ENCODE measurements at regions not wholly inside any gene's neighbourhood (a gene's known extent, or its start where the extent isn't known, plus 50 kb on each side); places are given as distances from the start of the nearest gene placed in this dataset.

DNA sequence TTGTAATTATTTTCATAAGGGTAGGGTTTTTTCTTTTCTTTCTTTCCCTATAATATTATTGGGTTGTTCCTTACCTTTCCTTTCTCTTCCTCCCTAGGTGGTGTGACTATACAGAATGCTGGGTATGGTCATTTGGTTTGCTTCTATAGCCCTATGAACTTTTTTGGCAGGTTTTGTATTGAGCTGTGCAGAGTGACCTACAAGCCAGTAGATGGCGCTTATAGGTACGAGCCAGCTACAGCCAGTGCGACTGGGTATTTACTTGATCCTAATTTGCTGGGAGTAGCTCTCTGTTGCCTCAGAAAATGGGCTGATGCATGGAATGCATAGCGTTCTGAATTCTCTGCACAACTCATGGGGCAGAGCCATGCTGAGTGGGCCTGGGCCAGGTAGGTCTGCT lies 423.3 kb downstream of the MAGEE1 start:
- Histone ChIP-seq H3K9me3 (ENCODE audit: insufficient read depth, low read length) (peaks cover 23% of the 10 kb centered on the region; the same call in 1 of the 2 replicates), H3K4me1 (ENCODE audit: insufficient read depth, insufficient read length) (no peaks in the 10 kb centered on the region), H3K36me3 (ENCODE audit: insufficient read depth, insufficient read length, low read length) (no peaks in the 10 kb centered on the region), H3K9ac (ENCODE audit: insufficient read length, low read depth) (no peak overlapping the region), H3K27me3 (ENCODE audit: insufficient read depth, insufficient read length) (no peaks in the 10 kb centered on the region), H3K4me3 (ENCODE audit: insufficient read length, low read depth) (no peak overlapping the region)
- no peak for DNase-seq (ENCODE audit: low read depth, low spot score)
- TF ChIP-seq ZNF274 (IDR thresholded peaks at IDR 0.05; ENCODE audit: low read depth, low read length) (no peak), SUZ12 (IDR thresholded peaks at IDR 0.05; ENCODE audit: extremely low read depth, insufficient read depth, insufficient read length) (no peak), YY1 (IDR thresholded peaks at IDR 0.05; ENCODE audit: insufficient read depth, insufficient read length) (no peak)

DNA sequence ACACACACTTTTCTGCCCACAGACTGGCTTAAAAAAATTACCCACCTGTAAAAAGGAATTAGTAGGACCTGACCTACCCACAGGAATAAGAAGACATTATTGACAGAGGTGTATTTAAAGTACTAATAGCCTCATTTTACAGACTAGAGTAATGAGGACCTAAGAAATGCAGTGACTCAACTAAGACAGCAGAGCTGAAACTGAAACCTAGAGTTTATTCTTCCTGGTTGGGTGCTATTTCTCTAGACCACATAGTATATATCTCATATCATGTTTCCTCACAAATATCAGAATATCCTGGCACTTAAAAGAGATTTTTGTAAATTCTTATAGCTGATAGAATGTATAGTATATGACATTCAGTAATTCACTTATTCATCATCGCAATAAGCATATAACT lies 435.0 kb downstream of the MAGEE1 start:
- H3K27me3 ChIP-seq (ENCODE audit: insufficient read depth, insufficient read length): no peaks in the 10 kb centered on the region
- TF ChIP-seq SUZ12 (IDR thresholded peaks at IDR 0.05; ENCODE audit: extremely low read depth, insufficient read depth, insufficient read length) (no peak), ZNF274 (IDR thresholded peaks at IDR 0.05; ENCODE audit: low read depth, low read length) (no peak), YY1 (IDR thresholded peaks at IDR 0.05; ENCODE audit: insufficient read depth, insufficient read length) (no peak)
- H3K4me3 ChIP-seq (ENCODE audit: insufficient read length, low read depth): no peak overlapping the region
- H3K36me3 ChIP-seq (ENCODE audit: insufficient read depth, insufficient read length, low read length): no peaks in the 10 kb centered on the region
- H3K9me3 ChIP-seq (ENCODE audit: insufficient read depth, low read length): no peaks in the 10 kb centered on the region
- H3K9ac ChIP-seq (ENCODE audit: insufficient read length, low read depth): no peak overlapping the region
- no peak for DNase-seq (ENCODE audit: low read depth, low spot score)
- no peaks in the 10 kb centered on the region for H3K4me1 ChIP-seq (ENCODE audit: insufficient read depth, insufficient read length)

DNA sequence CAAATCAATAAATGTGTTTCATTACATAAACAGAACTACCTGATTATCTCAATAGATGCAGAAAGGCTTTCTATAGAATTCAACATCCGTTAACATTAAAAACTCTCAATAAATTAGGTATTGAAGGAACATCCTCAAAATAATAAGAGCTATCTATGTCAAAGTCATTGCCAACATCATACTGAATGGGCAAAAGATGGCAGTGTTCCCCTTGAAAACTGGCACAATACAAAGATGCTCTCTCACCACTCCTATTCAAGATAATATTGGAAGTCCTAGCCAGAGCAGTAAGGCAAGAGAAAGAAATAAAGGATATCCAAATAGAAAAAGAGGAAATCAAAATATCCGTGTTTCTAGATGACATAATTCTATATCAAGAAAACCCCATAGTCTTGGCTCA lies 466.4 kb downstream of the MAGEE1 start:
- Histone ChIP-seq H3K4me1 (ENCODE audit: insufficient read depth, insufficient read length) (no peaks in the 10 kb centered on the region), H3K36me3 (ENCODE audit: insufficient read depth, insufficient read length, low read length) (no peaks in the 10 kb centered on the region), H3K27me3 (ENCODE audit: insufficient read depth, insufficient read length) (no peaks in the 10 kb centered on the region), H3K4me3 (ENCODE audit: insufficient read length, low read depth) (no peak overlapping the region), H3K9ac (ENCODE audit: insufficient read length, low read depth) (no peak overlapping the region), H3K9me3 (ENCODE audit: insufficient read depth, low read length) (no peaks in the 10 kb centered on the region)
- TF ChIP-seq YY1 (IDR thresholded peaks at IDR 0.05; ENCODE audit: insufficient read depth, insufficient read length) (no peak), SUZ12 (IDR thresholded peaks at IDR 0.05; ENCODE audit: extremely low read depth, insufficient read depth, insufficient read length) (no peak)
- no peak for DNase-seq (ENCODE audit: low read depth, low spot score)

DNA sequence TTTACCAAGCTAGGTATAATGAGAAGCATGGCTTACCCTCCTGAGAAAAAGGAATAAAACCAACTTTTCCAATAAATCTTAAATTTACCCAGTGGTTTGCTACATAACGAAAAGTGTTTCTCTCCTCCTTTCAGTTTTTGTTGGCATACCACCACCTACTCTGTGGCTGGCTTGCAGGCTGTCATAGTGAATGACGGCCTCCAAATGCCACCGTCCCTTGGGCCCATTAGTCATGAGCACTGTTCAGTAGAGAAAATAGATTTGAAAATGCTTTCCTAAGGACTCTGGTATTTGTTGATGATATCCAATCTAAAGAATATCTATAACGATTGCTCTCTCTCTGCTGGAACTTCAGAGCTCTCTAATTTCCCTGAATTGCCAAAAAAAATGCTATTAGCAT lies 488.3 kb downstream of the MAGEE1 start:
- Histone ChIP-seq H3K9ac (ENCODE audit: insufficient read length, low read depth) (no peak overlapping the region), H3K27me3 (ENCODE audit: insufficient read depth, insufficient read length) (no peaks in the 10 kb centered on the region), H3K36me3 (ENCODE audit: insufficient read depth, insufficient read length, low read length) (no peaks in the 10 kb centered on the region), H3K9me3 (ENCODE audit: insufficient read depth, low read length) (no peaks in the 10 kb centered on the region), H3K4me1 (ENCODE audit: insufficient read depth, insufficient read length) (no peaks in the 10 kb centered on the region), H3K4me3 (ENCODE audit: insufficient read length, low read depth) (no peak overlapping the region)
- no peak for DNase-seq (ENCODE audit: low read depth, low spot score)
- no peak for TF ChIP-seq ZNF274 (IDR thresholded peaks at IDR 0.05; ENCODE audit: low read depth, low read length)
- no peak for TF ChIP-seq SUZ12 (IDR thresholded peaks at IDR 0.05; ENCODE audit: extremely low read depth, insufficient read depth, insufficient read length)
- TF ChIP-seq YY1 (IDR thresholded peaks at IDR 0.05; ENCODE audit: insufficient read depth, insufficient read length): no peak

DNA sequence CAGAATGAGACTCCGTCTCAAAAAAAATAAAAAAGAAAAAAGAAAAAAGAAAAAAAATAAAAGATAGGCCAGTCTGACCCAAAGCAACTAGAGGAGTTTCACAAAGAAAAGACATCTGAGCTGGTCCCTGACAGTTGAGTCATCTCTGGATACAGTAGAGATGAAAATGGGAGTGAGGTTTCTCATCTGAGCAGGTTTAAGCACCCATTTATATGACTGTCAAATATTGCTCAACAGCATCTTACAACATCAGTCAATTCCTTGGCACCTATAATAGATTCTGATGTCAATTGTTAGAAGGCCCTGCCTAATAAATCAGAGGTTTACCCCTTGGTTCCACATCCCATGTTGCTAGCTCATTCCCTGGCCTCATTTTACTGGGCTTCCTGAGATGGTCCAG lies 490.5 kb downstream of the MAGEE1 start:
- Histone ChIP-seq H3K9me3 (ENCODE audit: insufficient read depth, low read length) (no peaks in the 10 kb centered on the region), H3K9ac (ENCODE audit: insufficient read length, low read depth) (no peak overlapping the region), H3K4me3 (ENCODE audit: insufficient read length, low read depth) (no peak overlapping the region), H3K27me3 (ENCODE audit: insufficient read depth, insufficient read length) (no peaks in the 10 kb centered on the region), H3K4me1 (ENCODE audit: insufficient read depth, insufficient read length) (no peaks in the 10 kb centered on the region), H3K36me3 (ENCODE audit: insufficient read depth, insufficient read length, low read length) (no peaks in the 10 kb centered on the region)
- no peak for TF ChIP-seq YY1 (IDR thresholded peaks at IDR 0.05; ENCODE audit: insufficient read depth, insufficient read length)
- TF ChIP-seq SUZ12 (IDR thresholded peaks at IDR 0.05; ENCODE audit: extremely low read depth, insufficient read depth, insufficient read length): no peak
- no peak for TF ChIP-seq ZNF274 (IDR thresholded peaks at IDR 0.05; ENCODE audit: low read depth, low read length)
- DNase-seq (ENCODE audit: low read depth, low spot score): no peak

DNA sequence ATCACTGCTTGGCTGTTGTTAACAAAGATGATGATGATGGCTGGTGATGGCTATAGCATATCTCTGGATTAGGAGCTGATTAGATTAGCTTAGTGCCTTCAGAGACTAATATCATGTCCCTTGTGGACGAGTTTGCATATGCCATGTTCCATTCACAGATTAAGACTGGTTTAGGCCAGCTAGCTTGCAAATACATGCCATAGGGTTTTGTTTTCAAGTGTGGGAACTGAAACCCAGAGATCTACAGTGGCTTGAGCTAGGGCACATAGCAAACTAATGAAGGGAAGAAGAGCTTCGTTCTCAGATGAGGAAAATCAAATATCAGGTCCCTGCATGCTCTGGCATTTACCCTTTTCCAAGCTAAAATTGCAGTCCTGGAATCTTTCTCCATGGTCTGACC lies 492.3 kb downstream of the MAGEE1 start:
- DNase-seq (ENCODE audit: low read depth, low spot score): no peak
- Histone ChIP-seq H3K36me3 (ENCODE audit: insufficient read depth, insufficient read length, low read length) (no peaks in the 10 kb centered on the region), H3K4me1 (ENCODE audit: insufficient read depth, insufficient read length) (no peaks in the 10 kb centered on the region), H3K4me3 (ENCODE audit: insufficient read length, low read depth) (no peak overlapping the region), H3K27me3 (ENCODE audit: insufficient read depth, insufficient read length) (no peaks in the 10 kb centered on the region), H3K9me3 (ENCODE audit: insufficient read depth, low read length) (no peaks in the 10 kb centered on the region), H3K9ac (ENCODE audit: insufficient read length, low read depth) (no peak overlapping the region)
- TF ChIP-seq SUZ12 (IDR thresholded peaks at IDR 0.05; ENCODE audit: extremely low read depth, insufficient read depth, insufficient read length) (no peak), ZNF274 (IDR thresholded peaks at IDR 0.05; ENCODE audit: low read depth, low read length) (no peak), YY1 (IDR thresholded peaks at IDR 0.05; ENCODE audit: insufficient read depth, insufficient read length) (no peak)

DNA sequence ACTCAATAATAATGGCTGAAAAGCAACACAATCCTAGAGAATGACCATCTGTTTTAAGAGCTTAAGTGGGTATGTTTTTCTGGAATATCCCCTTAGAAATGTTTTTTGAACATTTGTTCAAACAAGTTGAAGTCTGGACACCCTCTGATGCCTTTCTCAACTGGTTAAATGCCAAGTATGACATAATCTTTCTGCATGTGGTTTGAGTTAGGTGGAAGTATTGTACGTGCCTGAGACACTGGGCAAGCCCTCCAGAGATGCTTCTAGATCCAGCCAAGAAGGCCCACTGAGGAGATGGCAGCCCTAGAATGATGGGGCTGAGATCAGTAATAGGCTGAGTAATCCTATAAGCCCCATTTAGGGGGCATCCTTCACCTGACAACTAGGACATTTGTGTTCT lies 493.1 kb downstream of the MAGEE1 start:
- Histone ChIP-seq H3K36me3 (ENCODE audit: insufficient read depth, insufficient read length, low read length) (no peaks in the 10 kb centered on the region), H3K4me3 (ENCODE audit: insufficient read length, low read depth) (no peak overlapping the region), H3K4me1 (ENCODE audit: insufficient read depth, insufficient read length) (no peaks in the 10 kb centered on the region), H3K9ac (ENCODE audit: insufficient read length, low read depth) (no peak overlapping the region), H3K9me3 (ENCODE audit: insufficient read depth, low read length) (no peaks in the 10 kb centered on the region), H3K27me3 (ENCODE audit: insufficient read depth, insufficient read length) (no peaks in the 10 kb centered on the region)
- TF ChIP-seq ZNF274 (IDR thresholded peaks at IDR 0.05; ENCODE audit: low read depth, low read length) (no peak), SUZ12 (IDR thresholded peaks at IDR 0.05; ENCODE audit: extremely low read depth, insufficient read depth, insufficient read length) (no peak), YY1 (IDR thresholded peaks at IDR 0.05; ENCODE audit: insufficient read depth, insufficient read length) (no peak)
- DNase-seq (ENCODE audit: low read depth, low spot score): no peak

DNA sequence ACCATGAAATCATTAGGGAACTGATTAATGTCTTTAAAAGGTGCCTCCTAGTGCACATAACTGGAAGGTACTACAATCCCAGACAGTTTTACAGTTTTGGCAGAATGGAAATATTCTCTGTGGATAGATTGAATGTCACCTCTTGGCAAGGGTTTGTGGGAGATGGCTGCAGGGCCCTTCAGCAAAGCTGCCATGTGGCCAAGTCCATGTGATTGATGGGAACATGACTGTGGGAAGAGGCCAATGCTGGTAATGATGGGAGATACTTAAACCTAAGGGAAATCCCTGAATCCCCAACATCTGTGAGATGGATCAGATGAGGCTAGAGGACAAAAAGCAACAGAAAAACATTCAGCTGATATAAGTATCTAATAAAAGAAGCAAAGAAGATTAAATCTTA lies 493.7 kb downstream of the MAGEE1 start:
- H3K4me3 ChIP-seq (ENCODE audit: insufficient read length, low read depth): no peak overlapping the region
- no peak for TF ChIP-seq SUZ12 (IDR thresholded peaks at IDR 0.05; ENCODE audit: extremely low read depth, insufficient read depth, insufficient read length)
- no peak for TF ChIP-seq YY1 (IDR thresholded peaks at IDR 0.05; ENCODE audit: insufficient read depth, insufficient read length)
- TF ChIP-seq ZNF274 (IDR thresholded peaks at IDR 0.05; ENCODE audit: low read depth, low read length): no peak
- no peaks in the 10 kb centered on the region for H3K4me1 ChIP-seq (ENCODE audit: insufficient read depth, insufficient read length)
- no peaks in the 10 kb centered on the region for H3K9me3 ChIP-seq (ENCODE audit: insufficient read depth, low read length)
- H3K36me3 ChIP-seq (ENCODE audit: insufficient read depth, insufficient read length, low read length): no peaks in the 10 kb centered on the region
- no peaks in the 10 kb centered on the region for H3K27me3 ChIP-seq (ENCODE audit: insufficient read depth, insufficient read length)
- no peak for DNase-seq (ENCODE audit: low read depth, low spot score)
- H3K9ac ChIP-seq (ENCODE audit: insufficient read length, low read depth): no peak overlapping the region

Measured in NT2/D1 (cell line).